ENCODE measurements at regions not wholly inside any gene's neighbourhood (a gene's known extent, or its start where the extent isn't known, plus 50 kb on each side); places are given as distances from the start of the nearest gene placed in this dataset.

GRCh38 chr12:68089101-68089500 is 70.4 kb downstream of the IFNG start:
- TF ChIP-seq RFX5 (IDR thresholded peaks at IDR 0.05; ENCODE audit: low read length), result no peak
- Histone ChIP-seq H3K9me3 (peaks cover 4% of the 10 kb centered on the region; the same call in 1 of the 2 replicates), H2AFZ (ENCODE audit: low read depth) (no peak overlapping the region), H3K9ac (no peak overlapping the region), H4K20me1 (ENCODE audit: insufficient read depth) (no peaks in the 10 kb centered on the region), H3K4me2 (no peak overlapping the region), H3K4me1 (ENCODE audit: control insufficient read depth in 1 of 2, insufficient read depth in 2 of 2, low read depth in 1 of 2, low read length in 1 of 2) (no peaks in the 10 kb centered on the region), H3F3A (replicated peaks; ENCODE audit: insufficient read depth) (no peaks in the 10 kb centered on the region), H3K79me2 (ENCODE audit: insufficient read depth) (no peaks in the 10 kb centered on the region), H3K9me2 (no peaks in the 10 kb centered on the region), H3K36me3 (replicated peaks in 1 of 2; ENCODE audit: control insufficient read depth in 1 of 2, insufficient read depth in 2 of 2, low read length in 1 of 2) (no peaks in the 10 kb centered on the region), H3K4me3 (ENCODE audit: low read depth in 2 of 2, low read length in 1 of 2) (no peak overlapping the region), H3K27ac (ENCODE audit: low read depth in 2 of 2, low read length in 1 of 2) (no peak overlapping the region), H3K27me3 (ENCODE audit: insufficient read depth) (no peaks in the 10 kb centered on the region)
- ChIA-PET POLR2A (no interaction called here), CTCF (no interaction called here)
- WGBS (ENCODE audit: low lambda C conversion rate), result 19% methylated on average over 2 of the region's 2 CpGs
- no peak for DNase-seq

DNA sequence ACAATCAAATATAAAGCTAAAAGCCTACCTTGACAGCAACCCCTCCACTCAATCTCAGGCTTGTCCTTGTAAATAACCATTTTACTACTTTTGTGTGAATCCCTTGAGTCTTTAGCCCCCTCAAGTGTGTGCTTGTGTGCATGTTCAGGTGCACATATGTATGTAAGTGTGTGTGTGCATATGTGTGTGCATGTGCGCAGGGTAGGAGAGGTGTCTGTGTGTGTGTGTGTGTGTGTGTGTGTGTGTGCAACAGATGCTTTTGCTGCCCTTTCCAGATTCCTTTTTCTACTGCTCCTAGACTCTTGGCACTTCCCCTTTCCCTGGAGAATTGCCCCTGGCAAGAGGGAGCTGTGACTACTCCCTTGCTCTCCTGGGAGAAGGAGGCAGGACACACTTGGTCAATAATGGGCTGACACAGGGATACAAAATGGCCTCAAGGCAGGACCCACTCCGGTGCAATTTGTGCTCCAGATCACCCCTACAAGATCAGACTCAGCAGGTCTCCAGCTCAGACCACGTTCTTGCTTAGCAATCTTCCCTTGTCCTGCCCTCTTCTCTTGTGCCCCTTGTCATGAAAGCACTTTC is 73.4 kb downstream of the IFNG start:
- no peak for TF ChIP-seq ELF1 (IDR thresholded peaks at IDR 0.05)
- TF ChIP-seq, protein P1, sequence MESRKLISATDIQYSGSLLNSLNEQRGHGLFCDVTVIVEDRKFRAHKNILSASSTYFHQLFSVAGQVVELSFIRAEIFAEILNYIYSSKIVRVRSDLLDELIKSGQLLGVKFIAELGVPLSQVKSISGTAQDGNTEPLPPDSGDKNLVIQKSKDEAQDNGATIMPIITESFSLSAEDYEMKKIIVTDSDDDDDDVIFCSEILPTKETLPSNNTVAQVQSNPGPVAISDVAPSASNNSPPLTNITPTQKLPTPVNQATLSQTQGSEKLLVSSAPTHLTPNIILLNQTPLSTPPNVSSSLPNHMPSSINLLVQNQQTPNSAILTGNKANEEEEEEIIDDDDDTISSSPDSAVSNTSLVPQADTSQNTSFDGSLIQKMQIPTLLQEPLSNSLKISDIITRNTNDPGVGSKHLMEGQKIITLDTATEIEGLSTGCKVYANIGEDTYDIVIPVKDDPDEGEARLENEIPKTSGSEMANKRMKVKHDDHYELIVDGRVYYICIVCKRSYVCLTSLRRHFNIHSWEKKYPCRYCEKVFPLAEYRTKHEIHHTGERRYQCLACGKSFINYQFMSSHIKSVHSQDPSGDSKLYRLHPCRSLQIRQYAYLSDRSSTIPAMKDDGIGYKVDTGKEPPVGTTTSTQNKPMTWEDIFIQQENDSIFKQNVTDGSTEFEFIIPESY (IDR thresholded peaks at IDR 0.05; ENCODE audit: borderline replicate concordance, low read depth), result no peak
- TF ChIP-seq EP300 (IDR thresholded peaks at IDR 0.05; ENCODE audit: borderline replicate concordance in 1 of 2, low read depth in 1 of 2, low read length in 1 of 2), result no peak
- TF ChIP-seq FOXM1 (IDR thresholded peaks at IDR 0.05; ENCODE audit: low read depth), result no peak
- no peak for TF ChIP-seq NRF1 (IDR thresholded peaks at IDR 0.05; ENCODE audit: low read depth, low read length)
- no peak for TF ChIP-seq FOXJ3 (CRISPR knock-in tag; IDR thresholded peaks at IDR 0.05)
- TF ChIP-seq JUND (IDR thresholded peaks at IDR 0.05), result no peak
- no peak for TF ChIP-seq EZH2phosphoT487 (IDR thresholded peaks at IDR 0.05; ENCODE audit: borderline replicate concordance, low read depth)
- no peak for TF ChIP-seq SMC3 (IDR thresholded peaks at IDR 0.05; ENCODE audit: low read depth, low read length)
- TF ChIP-seq RCOR1 (IDR thresholded peaks at IDR 0.05; ENCODE audit: low read length), result no peak
- TF ChIP-seq USF2 (IDR thresholded peaks at IDR 0.05; ENCODE audit: borderline replicate concordance, low read depth, low read length), result no peak
- H3K4me2 ChIP-seq, result no peak overlapping the region
- ChIA-PET CTCF (interaction anchor here (0.6 kb wide), 1 partner anchor 19 kb away, joined by 3 read pairs; no protein-coding TSS in a partner anchor), POLR2A (no interaction called here)
- no peak overlapping the region for H3K4me3 ChIP-seq (ENCODE audit: low read depth in 2 of 2, low read length in 1 of 2)
- no peaks in the 10 kb centered on the region for H3F3A ChIP-seq (replicated peaks; ENCODE audit: insufficient read depth)
- H3K79me2 ChIP-seq (ENCODE audit: insufficient read depth), result no peaks in the 10 kb centered on the region
- no peak overlapping the region for H3K9ac ChIP-seq
- H3K9me2 ChIP-seq, result no peaks in the 10 kb centered on the region
- H4K20me1 ChIP-seq (ENCODE audit: insufficient read depth), result no peaks in the 10 kb centered on the region
- peaks cover 4% of the 10 kb centered on the region; the same call in 1 of the 2 replicates for H3K9me3 ChIP-seq
- H3K4me1 ChIP-seq (ENCODE audit: control insufficient read depth in 1 of 2, insufficient read depth in 2 of 2, low read depth in 1 of 2, low read length in 1 of 2), result no peaks in the 10 kb centered on the region
- no peak overlapping the region for H3K27ac ChIP-seq (ENCODE audit: low read depth in 2 of 2, low read length in 1 of 2)
- H3K36me3 ChIP-seq (replicated peaks in 1 of 2; ENCODE audit: control insufficient read depth in 1 of 2, insufficient read depth in 2 of 2, low read length in 1 of 2), result no peaks in the 10 kb centered on the region
- no peak for DNase-seq
- H3K27me3 ChIP-seq (ENCODE audit: insufficient read depth), result no peaks in the 10 kb centered on the region
- H2AFZ ChIP-seq (ENCODE audit: low read depth), result no peak overlapping the region
- WGBS (ENCODE audit: low lambda C conversion rate), result 30% methylated on average over 3 of the region's 3 CpGs
